ENCODE measurements at regions not wholly inside any gene's neighbourhood (a gene's known extent, or its start where the extent isn't known, plus 50 kb on each side); places are given as distances from the start of the nearest gene placed in this dataset.

DNA sequence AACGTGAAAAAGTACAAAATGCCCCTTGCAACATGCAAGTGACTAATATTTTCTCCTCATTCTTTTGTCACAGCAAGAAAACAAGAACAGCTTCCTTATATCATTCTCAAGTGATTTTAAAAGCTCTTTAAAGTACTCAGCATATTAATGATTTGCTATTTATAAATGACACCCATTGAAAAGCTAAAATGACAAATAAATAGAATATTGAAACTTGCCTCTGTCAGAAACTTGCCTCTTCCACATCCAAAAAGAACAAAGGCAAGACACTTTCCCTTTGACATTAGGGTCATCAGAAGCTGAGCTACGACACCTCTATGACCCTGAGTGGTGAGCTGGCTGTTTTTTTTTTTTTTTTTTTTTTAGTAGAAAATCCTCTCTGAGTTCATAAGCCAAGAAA, 339.6 kb upstream of the ITGA1 start:
- H3K9me3 ChIP-seq (ENCODE audit: severe bottlenecking), result no peaks in the 10 kb centered on the region
- ATAC-seq (ENCODE audit: low read depth), result no peak
- H3K27me3 ChIP-seq (ENCODE audit: insufficient read depth, poor library complexity, severe bottlenecking), result peaks cover 5% of the 10 kb centered on the region
- no peak for DNase-seq (ENCODE audit: low spot score)
- no peak overlapping the region for H3K27ac ChIP-seq (ENCODE audit: poor library complexity, severe bottlenecking)
- no peaks in the 10 kb centered on the region for H3K36me3 ChIP-seq (ENCODE audit: low read depth)
- TF ChIP-seq, protein P1, sequence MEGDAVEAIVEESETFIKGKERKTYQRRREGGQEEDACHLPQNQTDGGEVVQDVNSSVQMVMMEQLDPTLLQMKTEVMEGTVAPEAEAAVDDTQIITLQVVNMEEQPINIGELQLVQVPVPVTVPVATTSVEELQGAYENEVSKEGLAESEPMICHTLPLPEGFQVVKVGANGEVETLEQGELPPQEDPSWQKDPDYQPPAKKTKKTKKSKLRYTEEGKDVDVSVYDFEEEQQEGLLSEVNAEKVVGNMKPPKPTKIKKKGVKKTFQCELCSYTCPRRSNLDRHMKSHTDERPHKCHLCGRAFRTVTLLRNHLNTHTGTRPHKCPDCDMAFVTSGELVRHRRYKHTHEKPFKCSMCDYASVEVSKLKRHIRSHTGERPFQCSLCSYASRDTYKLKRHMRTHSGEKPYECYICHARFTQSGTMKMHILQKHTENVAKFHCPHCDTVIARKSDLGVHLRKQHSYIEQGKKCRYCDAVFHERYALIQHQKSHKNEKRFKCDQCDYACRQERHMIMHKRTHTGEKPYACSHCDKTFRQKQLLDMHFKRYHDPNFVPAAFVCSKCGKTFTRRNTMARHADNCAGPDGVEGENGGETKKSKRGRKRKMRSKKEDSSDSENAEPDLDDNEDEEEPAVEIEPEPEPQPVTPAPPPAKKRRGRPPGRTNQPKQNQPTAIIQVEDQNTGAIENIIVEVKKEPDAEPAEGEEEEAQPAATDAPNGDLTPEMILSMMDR (IDR thresholded peaks at IDR 0.05; ENCODE audit: poor library complexity, severe bottlenecking), result no peak
- H3K4me1 ChIP-seq (ENCODE audit: insufficient read depth, poor library complexity, severe bottlenecking), result no peaks in the 10 kb centered on the region
- no peak overlapping the region for H3K4me3 ChIP-seq (ENCODE audit: severe bottlenecking)

DNA sequence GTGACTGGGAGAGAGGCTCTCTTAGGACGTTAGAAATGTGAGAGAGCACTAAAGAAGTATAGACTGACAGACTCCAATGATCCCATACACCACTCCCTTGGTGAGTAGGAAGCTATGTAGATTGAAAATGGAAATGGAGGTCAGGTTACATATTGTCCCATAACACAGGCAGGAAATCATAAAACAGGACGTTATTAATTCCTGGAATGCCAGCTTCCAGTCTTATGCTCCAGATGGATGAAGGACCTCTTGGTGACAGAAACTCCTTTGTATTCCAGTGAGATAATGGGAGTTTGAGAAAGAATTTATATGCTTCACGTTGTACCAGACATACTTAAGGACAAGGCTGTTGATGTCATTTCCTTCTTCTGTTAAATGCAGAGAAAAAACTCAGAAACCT, 338.2 kb upstream of the ITGA1 start:
- Histone ChIP-seq H3K36me3 (ENCODE audit: low read depth) (no peaks in the 10 kb centered on the region), H3K27ac (ENCODE audit: poor library complexity, severe bottlenecking) (no peak overlapping the region), H3K4me1 (ENCODE audit: insufficient read depth, poor library complexity, severe bottlenecking) (no peaks in the 10 kb centered on the region), H3K27me3 (ENCODE audit: insufficient read depth, poor library complexity, severe bottlenecking) (peaks cover 9% of the 10 kb centered on the region), H3K9me3 (ENCODE audit: severe bottlenecking) (no peaks in the 10 kb centered on the region), H3K4me3 (ENCODE audit: severe bottlenecking) (no peak overlapping the region)
- DNase-seq (ENCODE audit: low spot score), result no peak
- ATAC-seq (ENCODE audit: low read depth), result no peak; the same call in 2 of the 3 replicates
- TF ChIP-seq, protein P1 (IDR thresholded peaks at IDR 0.05; ENCODE audit: poor library complexity, severe bottlenecking), result no peak

DNA sequence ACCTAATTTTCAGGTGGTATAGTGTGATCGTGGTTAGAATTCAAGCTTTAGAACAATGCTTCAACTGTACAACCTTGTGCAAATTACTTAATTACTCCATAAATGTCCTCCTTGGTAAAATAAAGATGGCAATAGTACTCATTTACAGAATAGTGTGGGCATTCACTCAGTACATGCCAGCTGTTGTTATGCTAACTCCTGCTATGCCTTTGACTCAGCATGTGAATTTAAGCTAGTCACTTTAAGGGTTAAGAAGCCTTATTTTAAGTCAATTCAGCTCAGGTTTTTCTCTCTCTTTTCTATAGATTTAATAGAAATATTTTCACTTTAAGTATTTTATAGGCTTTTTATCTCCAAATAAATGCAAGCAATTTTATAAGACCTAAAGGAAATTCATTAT, 335.6 kb upstream of the ITGA1 start:
- Histone ChIP-seq H3K4me1 (ENCODE audit: insufficient read depth, poor library complexity, severe bottlenecking) (no peaks in the 10 kb centered on the region), H3K27ac (ENCODE audit: poor library complexity, severe bottlenecking) (no peak overlapping the region), H3K4me3 (ENCODE audit: severe bottlenecking) (no peak overlapping the region), H3K36me3 (ENCODE audit: low read depth) (no peaks in the 10 kb centered on the region), H3K27me3 (ENCODE audit: insufficient read depth, poor library complexity, severe bottlenecking) (peaks cover 18% of the 10 kb centered on the region), H3K9me3 (ENCODE audit: severe bottlenecking) (no peaks in the 10 kb centered on the region)
- ATAC-seq (ENCODE audit: low read depth) (no peak), DNase-seq (ENCODE audit: low spot score) (no peak)
- TF ChIP-seq, protein P1 (IDR thresholded peaks at IDR 0.05; ENCODE audit: poor library complexity, severe bottlenecking), result no peak

DNA sequence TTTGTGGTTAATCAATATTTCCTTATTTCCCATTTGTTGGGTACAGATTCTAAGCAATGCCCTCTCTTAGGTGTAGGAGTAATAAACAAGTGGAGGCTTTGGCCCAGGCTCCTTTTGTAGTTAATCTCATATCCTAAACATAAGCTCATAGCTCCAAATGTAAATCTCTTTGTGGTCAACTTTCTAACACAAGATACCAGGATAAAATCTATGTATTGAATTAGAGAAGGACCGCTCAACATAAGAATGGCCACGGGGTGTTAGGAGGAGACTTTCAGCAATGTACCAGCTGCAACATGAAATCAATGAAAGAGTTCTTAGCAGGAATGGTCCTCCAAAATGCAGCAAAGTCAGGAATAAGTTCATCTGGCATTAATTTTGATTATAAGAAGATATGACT, 334.5 kb upstream of the ITGA1 start:
- Histone ChIP-seq H3K4me3 (ENCODE audit: severe bottlenecking) (no peak overlapping the region), H3K9me3 (ENCODE audit: severe bottlenecking) (no peaks in the 10 kb centered on the region), H3K4me1 (ENCODE audit: insufficient read depth, poor library complexity, severe bottlenecking) (no peaks in the 10 kb centered on the region), H3K36me3 (ENCODE audit: low read depth) (no peaks in the 10 kb centered on the region), H3K27ac (ENCODE audit: poor library complexity, severe bottlenecking) (no peak overlapping the region), H3K27me3 (ENCODE audit: insufficient read depth, poor library complexity, severe bottlenecking) (peaks cover 18% of the 10 kb centered on the region)
- DNase-seq (ENCODE audit: low spot score) (no peak), ATAC-seq (ENCODE audit: low read depth) (no peak)
- TF ChIP-seq, protein P1 (IDR thresholded peaks at IDR 0.05; ENCODE audit: poor library complexity, severe bottlenecking), result no peak

DNA sequence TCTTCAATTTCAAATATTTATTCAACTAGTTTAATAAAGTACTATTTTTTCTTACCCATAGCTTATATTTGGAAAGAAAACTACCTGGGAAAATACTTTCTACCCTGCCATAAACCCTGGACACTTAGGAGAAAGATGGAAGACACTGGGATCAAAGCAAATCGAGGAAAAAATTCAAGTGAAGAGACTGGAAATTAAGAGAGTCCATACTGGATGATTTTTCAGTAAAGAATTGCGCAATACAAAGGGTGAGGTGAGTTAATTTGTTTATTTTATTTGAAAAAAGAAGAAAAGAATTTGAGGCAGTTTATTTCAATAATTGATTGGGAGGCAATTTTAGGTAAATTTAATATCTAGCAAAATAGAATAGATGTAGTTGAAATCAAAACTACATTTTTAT, 331.8 kb upstream of the ITGA1 start:
- ATAC-seq (ENCODE audit: low read depth) (no peak), DNase-seq (ENCODE audit: low spot score) (no peak)
- H3K36me3 ChIP-seq (ENCODE audit: low read depth), result no peaks in the 10 kb centered on the region
- H3K4me3 ChIP-seq (ENCODE audit: severe bottlenecking), result no peak overlapping the region
- H3K4me1 ChIP-seq (ENCODE audit: insufficient read depth, poor library complexity, severe bottlenecking), result no peaks in the 10 kb centered on the region
- H3K27ac ChIP-seq (ENCODE audit: poor library complexity, severe bottlenecking), result no peak overlapping the region
- TF ChIP-seq, protein P1 (IDR thresholded peaks at IDR 0.05; ENCODE audit: poor library complexity, severe bottlenecking), result no peak
- H3K9me3 ChIP-seq (ENCODE audit: severe bottlenecking), result no peaks in the 10 kb centered on the region
- H3K27me3 ChIP-seq (ENCODE audit: insufficient read depth, poor library complexity, severe bottlenecking), result peaks cover 18% of the 10 kb centered on the region

Measured in RWPE2 (cell line).